H1 (cell line): ENCODE measurements at regions not wholly inside any gene's neighbourhood (a gene's known extent, or its start where the extent isn't known, plus 50 kb on each side); places are given as distances from the start of the nearest gene placed in this dataset.

Source experiments
- CHD7 ChIP-seq: fragments of 300-600 bp; sonication (generic); IDR thresholded peaks from 2 replicates; pipeline ENCODE4 v1.7.1; 2012; ENCODE audit warnings: low read length, moderate library complexity, mild to moderate bottlenecking, inconsistent platforms; ENCODE audit not compliant: insufficient replicate concordance
- HDAC2 ChIP-seq, 2 experiments: fragments of 300-600 bp in 1 of 2; sonication (generic) in 1 of 2; IDR thresholded peaks; 2 replicates each; pipeline ENCODE4 v1.6.1; 2011 to 2012; ENCODE audit warnings: low read depth in 2 of 2, low read length in 2 of 2, mild to moderate bottlenecking in 2 of 2, moderate library complexity in 2 of 2, borderline replicate concordance in 1 of 2, inconsistent platforms in 1 of 2
- MAFK ChIP-seq: IDR thresholded peaks from 2 replicates; pipeline ENCODE4 v1.6.1; 2012; ENCODE audit warnings: low read depth, mild to moderate bottlenecking, improper control_type of control experiment, low read length
- PHF8 ChIP-seq: fragments of 200-600 bp; sonication (generic); conservative IDR thresholded peaks from 2 replicates; pipeline ENCODE4 v1.7.1; 2012; ENCODE audit warnings: low read depth, mild to moderate bottlenecking, inconsistent platforms, low read length, moderate library complexity
- POU5F1 ChIP-seq: IDR thresholded peaks from 2 replicates; pipeline ENCODE4 v1.6.1; 2011; ENCODE audit warnings: low read depth, mild to moderate bottlenecking, low read length, moderate library complexity
- SP2 ChIP-seq: IDR thresholded peaks from 2 replicates; pipeline ENCODE4 v1.6.1; 2012; ENCODE audit warnings: mild to moderate bottlenecking, low read length, inconsistent platforms
- TEAD4 ChIP-seq: IDR thresholded peaks from 2 replicates; pipeline ENCODE4 v1.6.1; 2012; ENCODE audit warnings: low read depth, low read length, inconsistent platforms, mixed read lengths

DNA sequence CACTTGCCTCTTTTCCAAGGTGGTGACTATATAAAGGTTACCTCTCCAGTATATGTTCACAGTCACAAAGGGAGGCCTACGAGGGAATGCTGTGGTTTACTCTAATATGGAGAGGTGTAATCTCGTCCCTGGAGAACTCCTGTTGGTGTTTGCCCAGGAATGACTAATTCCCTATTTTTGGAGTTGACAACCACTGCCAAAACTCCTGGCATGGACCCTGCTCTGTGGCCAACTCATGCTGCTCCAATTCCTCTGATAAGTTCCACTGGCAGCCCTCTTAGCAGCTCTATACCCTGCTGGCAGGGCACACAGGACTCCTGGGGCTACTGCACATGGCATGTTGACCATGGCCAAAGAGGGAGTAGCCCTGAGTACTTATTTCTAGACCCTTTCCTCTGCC is 418.7 kb upstream of the ANO5 start (continued):
- TF ChIP-seq CHD7, result no peak
- no peak for TF ChIP-seq MAFK
- no peak for TF ChIP-seq PHF8
- TF ChIP-seq HDAC2 (IDR thresholded peaks at IDR 0.05; ENCODE audit: borderline replicate concordance in 1 of 2, low read depth in 2 of 2, low read length in 2 of 2), result no peak
- no peak for TF ChIP-seq SP2
- no peak for TF ChIP-seq TEAD4
- TF ChIP-seq POU5F1, result no peak
